Liver (tissue), 3 donors: ENCODE measurements at regions not wholly inside any gene's neighbourhood (a gene's known extent, or its start where the extent isn't known, plus 50 kb on each side); places are given as distances from the start of the nearest gene placed in this dataset.

Source experiments
- EGR1 ChIP-seq, 2 donors: IDR thresholded peaks; 2 replicates each; pipeline ENCODE4 v1.6.1; 2016 to 2018; ENCODE audit warnings: antibody characterized with exemption in 2 of 2, low read depth in 2 of 2
- HNF4G ChIP-seq: IDR thresholded peaks from 2 replicates; pipeline ENCODE4 v1.6.1; 2016; ENCODE audit warnings: antibody characterized with exemption
- MAX ChIP-seq: IDR thresholded peaks from 2 replicates; pipeline ENCODE4 v1.6.1; 2016; ENCODE audit warnings: antibody characterized with exemption
- NR2F2 ChIP-seq: IDR thresholded peaks from 2 replicates; pipeline ENCODE4 v1.6.1; 2016; ENCODE audit warnings: antibody characterized with exemption
- RAD21 ChIP-seq, 2 donors: IDR thresholded peaks; 2 replicates each; pipeline ENCODE4 v1.6.1; 2016; ENCODE audit warnings: antibody characterized with exemption in 2 of 2, mild to moderate bottlenecking in 2 of 2
- YY1 ChIP-seq: IDR thresholded peaks from 2 replicates; pipeline ENCODE4 v1.6.1; 2016; ENCODE audit warnings: antibody characterized with exemption, mild to moderate bottlenecking
- TF ChIP-seq, protein P1 (sequence below): IDR thresholded peaks from 2 replicates; pipeline ENCODE4 v1.6.1; 2016; ENCODE audit warnings: antibody characterized with exemption, mild to moderate bottlenecking
- TF ChIP-seq, protein P2 (sequence below): fragments of 150-350 bp; IDR thresholded peaks from 2 replicates; pipeline ENCODE4 v1.5.1; 2017; ENCODE audit warnings: improper control_type of control experiment, low read depth, low read length; ENCODE audit not compliant: missing input control
- donor health status: healthy.
- donor health status: healthy.

DNA sequence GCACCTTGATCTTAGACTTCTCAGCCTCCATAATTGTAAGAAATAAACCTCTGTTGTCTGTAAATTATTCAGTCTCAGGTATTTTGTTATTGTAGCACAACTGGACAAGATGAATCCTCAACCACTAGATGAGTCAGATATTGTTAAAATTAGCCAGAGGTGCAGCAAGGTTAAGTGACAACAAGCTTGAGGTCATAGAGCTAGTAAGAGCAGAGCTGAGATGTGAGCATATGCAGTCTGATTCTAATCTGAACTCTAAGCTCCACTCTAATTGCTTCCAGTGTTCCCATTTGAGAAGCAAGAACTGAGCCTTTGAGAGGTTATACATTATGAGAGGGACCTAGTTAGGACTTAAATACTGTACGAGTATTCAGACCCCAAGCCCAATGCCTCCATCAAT, 93.1 kb downstream of the FZD1 start:
- TF ChIP-seq, protein P1, sequence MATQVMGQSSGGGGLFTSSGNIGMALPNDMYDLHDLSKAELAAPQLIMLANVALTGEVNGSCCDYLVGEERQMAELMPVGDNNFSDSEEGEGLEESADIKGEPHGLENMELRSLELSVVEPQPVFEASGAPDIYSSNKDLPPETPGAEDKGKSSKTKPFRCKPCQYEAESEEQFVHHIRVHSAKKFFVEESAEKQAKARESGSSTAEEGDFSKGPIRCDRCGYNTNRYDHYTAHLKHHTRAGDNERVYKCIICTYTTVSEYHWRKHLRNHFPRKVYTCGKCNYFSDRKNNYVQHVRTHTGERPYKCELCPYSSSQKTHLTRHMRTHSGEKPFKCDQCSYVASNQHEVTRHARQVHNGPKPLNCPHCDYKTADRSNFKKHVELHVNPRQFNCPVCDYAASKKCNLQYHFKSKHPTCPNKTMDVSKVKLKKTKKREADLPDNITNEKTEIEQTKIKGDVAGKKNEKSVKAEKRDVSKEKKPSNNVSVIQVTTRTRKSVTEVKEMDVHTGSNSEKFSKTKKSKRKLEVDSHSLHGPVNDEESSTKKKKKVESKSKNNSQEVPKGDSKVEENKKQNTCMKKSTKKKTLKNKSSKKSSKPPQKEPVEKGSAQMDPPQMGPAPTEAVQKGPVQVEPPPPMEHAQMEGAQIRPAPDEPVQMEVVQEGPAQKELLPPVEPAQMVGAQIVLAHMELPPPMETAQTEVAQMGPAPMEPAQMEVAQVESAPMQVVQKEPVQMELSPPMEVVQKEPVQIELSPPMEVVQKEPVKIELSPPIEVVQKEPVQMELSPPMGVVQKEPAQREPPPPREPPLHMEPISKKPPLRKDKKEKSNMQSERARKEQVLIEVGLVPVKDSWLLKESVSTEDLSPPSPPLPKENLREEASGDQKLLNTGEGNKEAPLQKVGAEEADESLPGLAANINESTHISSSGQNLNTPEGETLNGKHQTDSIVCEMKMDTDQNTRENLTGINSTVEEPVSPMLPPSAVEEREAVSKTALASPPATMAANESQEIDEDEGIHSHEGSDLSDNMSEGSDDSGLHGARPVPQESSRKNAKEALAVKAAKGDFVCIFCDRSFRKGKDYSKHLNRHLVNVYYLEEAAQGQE, result no peak
- TF ChIP-seq, protein P2, sequence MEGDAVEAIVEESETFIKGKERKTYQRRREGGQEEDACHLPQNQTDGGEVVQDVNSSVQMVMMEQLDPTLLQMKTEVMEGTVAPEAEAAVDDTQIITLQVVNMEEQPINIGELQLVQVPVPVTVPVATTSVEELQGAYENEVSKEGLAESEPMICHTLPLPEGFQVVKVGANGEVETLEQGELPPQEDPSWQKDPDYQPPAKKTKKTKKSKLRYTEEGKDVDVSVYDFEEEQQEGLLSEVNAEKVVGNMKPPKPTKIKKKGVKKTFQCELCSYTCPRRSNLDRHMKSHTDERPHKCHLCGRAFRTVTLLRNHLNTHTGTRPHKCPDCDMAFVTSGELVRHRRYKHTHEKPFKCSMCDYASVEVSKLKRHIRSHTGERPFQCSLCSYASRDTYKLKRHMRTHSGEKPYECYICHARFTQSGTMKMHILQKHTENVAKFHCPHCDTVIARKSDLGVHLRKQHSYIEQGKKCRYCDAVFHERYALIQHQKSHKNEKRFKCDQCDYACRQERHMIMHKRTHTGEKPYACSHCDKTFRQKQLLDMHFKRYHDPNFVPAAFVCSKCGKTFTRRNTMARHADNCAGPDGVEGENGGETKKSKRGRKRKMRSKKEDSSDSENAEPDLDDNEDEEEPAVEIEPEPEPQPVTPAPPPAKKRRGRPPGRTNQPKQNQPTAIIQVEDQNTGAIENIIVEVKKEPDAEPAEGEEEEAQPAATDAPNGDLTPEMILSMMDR, result no peak
- TF ChIP-seq EGR1 (IDR thresholded peaks at IDR 0.05; ENCODE audit: low read depth in 2 of 2), result no peak
- TF ChIP-seq YY1, result no peak
- TF ChIP-seq RAD21 (IDR thresholded peaks at IDR 0.05), result no peak
- no peak for TF ChIP-seq NR2F2
- TF ChIP-seq HNF4G, result no peak
- no peak for TF ChIP-seq MAX
